Renal cortex interstitium (tissue), 11 donors: ENCODE measurements at regions not wholly inside any gene's neighbourhood (a gene's known extent, or its start where the extent isn't known, plus 50 kb on each side); places are given as distances from the start of the nearest gene placed in this dataset.

Source experiments
- DNase-seq, 11 donors: peaks; one replicate each; pipeline ENCODE4 v3.0.0-alpha.2; 2013; ENCODE audit warnings: low read depth in 9 of 11, low spot score in 4 of 11; ENCODE audit errors: extremely low read depth in 1 of 11

DNA sequence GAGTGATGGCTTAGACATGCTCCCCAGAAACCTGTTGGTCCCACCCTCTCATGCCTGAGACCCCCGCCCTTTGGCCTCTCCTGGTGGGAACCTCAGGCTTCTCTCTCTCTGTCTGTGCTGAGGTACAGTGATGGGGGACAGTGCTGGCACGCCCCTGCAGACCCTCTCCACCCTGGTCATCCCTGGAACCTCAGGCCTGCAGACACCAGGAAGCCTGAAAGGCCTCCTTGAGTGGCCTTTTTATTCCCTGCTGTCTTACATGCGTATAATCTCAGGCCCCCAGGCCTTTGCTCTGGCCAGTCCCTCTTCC, 78.5 kb upstream of the MAFB start:
- no peak for DNase-seq

DNA sequence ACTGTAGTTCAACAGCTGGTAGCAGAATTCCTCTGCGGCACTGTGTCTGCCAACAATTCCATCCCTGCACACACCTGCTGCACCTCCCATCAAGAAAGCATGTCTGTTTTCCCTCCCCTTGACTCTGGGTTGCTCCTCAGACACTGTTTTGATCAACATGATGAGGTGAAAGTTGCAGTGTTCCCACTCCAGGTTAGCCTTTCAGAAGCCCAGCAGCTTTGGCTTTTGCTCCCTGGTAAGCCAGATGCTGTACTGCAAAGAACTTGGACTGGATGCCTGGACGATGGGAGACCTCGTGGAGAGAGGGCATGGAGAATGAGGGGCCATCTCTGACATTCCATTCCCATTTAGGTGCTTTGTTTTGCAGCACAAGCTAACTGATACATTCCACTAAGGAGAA, 79.1 kb upstream of the MAFB start:
- no peak for DNase-seq

DNA sequence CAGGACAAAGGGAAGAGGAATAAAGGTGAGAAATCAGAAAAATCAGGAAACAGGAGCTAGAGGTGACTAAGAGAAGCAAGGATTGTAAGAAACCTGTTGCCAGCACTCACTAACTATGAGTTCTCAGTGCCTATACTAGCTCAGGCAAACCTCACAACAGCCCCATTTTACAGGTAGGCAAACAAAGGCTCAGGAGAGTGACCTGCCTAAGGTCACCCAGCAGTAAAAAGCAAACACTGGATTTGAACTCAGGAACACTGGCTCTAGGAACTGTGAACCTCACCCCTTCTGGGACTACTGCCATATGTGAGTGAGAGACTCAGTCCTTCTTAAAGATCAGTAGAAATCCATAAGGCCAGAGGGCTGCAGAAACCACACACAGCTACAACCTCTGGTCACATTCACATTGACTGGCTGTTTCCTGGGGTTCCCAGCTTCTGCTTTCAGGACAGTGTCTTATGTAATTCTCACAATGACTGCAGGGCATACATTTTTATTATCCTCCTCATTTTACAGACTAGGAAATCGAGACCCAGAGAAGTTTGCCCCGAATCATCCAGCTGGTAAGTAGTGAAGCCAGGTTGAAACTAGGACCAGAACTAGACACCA, 80.7 kb upstream of the MAFB start:
- no peak for DNase-seq

DNA sequence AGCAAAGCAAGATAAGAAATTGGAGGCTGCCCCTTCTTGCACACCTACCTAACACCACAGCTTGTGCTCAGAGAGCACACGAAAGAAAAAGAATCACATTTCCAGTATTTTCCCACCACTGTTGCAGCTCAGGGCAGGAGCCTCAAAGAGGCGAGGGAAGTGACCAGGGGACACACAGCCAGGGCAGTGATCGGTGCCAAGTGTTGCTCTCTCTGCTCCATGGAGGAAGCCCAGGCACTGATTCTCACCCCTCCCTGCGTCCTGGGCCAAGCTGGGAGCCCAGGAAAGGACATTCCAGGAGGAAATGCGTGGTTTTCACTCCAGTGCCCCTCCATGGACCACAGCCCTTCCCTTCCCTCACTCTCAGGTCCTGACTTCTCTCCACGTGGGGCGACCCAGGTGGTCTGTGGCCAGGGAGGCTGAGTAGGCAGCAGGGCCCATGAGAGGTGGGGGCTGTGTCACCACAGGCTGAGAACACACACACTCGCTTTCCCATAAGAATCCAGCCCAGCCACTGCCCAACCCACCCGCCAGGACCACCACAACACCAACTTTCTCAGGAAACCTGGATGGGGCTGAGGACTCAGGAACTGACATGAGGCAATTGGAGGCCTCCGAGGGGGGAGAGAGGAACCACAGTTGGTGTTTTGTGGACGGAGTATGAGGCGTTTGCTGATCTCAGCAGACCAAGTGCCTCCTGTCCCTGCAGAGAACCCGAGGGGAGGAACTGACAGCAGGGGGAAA, 81.7 kb upstream of the MAFB start:
- no peak for DNase-seq

DNA sequence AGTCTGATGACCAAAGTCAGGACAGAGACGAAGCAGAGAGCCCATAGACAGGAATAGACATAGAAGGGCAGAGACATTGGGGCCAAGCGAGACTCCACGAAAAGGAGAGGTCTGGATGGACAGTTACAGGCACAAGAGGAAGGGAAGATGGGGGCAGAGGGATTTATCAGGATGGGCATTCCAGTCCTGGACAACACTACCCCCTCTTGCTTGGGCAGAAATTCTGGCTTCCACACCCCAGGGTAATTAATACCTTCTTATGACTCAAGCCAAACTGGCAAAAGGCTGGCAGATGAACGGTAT, 82.2 kb upstream of the MAFB start:
- DNase-seq = no peak

DNA sequence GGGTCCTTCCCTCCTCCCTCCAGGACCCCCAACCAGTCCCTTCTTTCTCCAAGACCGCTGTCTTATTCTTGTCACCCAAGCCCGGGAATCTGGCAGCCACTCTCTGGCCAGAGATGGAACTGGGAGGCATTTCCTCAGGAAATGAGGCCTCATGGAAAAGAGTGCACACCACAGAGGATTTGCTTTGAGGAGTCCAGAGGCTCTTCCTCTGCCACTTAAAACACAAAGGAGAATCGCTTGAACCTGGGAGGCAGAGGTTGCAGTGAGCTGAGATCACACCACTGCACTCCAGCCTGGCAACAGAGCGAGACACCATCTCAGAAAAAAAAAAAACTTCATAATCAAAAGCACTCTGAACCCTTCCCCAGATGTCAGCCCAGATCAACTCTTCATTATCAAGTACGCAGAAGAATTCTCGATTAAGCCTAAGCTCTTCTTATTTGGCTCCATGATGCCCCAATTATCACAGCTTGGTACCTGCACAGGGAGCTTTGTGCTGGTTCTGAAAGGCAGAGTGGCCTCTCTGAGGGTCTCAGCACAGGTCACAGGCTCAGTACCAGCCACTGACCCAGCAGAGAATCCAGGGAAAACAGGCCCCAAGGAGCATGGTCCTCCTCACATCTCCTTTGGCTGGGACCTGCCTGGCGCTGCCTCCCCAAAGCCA, 82.9 kb upstream of the MAFB start:
- no peak for DNase-seq

DNA sequence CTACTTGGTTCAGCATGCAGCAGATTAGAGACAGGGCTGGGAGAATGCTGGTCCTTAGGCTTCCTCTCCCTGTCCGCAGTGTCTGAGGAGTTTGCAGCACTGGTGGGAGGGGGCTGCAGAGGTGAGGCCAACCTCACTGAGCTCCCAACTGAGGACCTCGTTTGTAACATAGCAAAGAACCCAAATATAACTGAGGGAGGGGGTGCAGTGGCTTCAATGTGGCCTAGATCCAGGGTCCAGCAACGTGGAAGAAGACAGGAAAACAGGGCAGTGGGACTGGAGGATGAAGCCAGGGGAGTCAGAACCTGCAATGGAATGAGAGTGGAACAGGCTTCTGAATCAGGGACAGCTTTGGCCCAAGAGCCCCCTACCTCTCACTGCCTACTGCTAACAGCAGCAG, 84.3 kb upstream of the MAFB start:
- DNase-seq = no peak

DNA sequence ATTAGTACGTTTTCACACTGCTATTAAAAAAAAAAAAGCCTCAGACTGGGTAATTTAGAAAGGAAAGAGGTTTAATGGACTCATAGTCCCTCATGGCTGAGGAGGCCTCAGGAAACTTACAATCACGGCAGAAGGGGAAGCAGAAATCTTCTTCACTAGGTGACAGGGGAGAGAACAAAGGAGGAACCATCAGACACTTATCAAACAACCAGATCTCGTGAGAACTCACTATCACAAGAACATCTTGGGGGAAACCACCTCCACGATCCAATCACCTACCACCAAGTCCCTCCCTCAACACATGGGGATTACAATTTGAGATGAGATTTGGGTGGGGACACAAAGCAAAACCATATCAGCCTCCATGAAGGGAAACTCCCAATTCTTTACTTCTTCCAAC, 85.2 kb upstream of the MAFB start:
- DNase-seq = no peak

DNA sequence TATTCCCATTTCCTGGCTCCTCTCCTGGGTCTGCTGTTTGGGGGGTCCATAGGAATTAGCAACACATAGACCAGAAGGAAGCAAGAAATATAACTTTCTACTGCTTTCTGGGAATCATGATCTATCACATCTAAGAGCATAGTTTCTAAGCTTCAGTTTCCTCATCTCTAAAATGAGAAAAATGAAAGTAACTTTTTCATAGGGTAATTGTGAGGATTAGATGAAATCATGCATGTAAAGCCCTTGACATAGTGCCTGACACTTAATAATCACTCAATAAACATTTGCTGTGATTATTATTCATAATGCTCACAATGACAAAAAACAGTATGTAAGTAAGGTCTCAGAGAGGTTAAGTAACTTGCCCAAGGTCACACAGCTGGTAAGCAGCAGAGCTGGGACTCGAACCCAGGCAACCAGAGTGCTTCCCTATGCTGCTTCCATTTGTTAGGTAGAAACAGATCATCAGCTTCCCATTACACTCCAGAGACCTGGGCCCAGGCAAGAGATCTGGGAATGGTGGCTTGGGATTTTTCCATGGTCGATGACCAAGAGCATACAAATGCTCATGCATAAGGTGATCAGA, 86.6 kb upstream of the MAFB start:
- DNase-seq = no peak

DNA sequence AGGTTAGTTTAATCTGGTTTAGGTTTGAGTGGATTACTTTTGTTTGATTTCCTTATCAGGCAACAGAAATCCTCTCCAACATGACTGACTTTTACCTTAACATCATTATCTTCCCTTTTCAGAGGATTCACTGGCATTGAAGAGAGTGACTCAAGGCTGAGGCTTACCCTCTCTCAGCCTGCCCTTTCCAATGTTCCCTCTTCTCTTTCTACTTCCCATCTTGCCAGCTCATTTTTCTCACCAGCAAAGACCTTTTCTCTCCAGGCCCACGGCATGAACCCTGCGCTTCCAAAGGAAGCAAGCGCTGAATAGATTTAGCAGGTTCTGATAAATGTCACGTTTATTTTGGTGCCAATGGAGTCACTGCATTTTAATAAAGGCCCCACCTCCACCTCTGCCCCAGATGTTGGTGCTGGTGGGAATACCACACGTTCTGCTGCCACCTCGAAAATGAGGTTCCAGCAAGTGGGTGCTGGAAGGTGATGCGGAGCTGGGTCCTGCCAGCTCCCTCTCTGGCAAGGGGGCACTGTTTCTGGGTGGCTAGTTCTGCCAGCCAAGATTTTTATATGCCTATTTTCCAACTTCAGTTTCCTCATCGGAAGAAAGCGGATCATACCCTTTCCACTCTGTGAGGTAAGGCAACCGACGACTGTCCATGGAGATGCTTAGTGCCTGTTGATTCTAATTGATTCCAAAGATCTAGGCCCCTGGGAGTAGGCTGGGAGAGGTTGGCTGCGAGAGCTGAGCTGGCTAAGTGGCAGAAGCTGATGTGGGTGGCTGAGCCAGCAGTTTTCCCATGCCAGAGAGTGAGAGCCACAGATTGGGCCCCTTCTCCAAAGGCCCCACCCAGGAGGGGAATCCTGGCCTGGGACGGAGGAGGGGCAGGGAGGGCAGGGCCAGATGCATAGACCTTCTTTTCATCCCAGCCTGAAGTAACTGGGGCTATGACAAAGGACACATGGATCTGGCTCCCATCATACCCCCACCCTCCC, 87.7 kb upstream of the MAFB start:
- no peak for DNase-seq

DNA sequence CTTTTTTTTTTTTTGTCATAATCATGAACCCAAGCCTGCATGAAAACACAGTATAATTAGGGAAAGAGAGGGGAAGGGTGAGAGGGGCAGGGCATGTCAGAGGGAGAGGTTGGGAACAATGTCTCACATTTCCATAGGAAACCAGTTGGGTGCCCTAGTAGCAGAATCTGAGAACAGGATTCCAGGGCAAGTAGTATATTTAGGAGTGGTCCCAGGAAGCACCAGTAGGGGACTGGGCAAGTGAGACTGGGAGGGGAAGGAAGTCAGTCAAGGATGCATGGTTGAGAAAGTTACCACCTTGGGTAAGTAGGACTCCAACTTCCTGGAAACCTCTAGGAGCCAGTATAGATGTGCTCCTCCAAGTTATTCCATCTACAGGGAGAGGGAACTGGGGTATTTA, 88.6 kb upstream of the MAFB start:
- no peak for DNase-seq

DNA sequence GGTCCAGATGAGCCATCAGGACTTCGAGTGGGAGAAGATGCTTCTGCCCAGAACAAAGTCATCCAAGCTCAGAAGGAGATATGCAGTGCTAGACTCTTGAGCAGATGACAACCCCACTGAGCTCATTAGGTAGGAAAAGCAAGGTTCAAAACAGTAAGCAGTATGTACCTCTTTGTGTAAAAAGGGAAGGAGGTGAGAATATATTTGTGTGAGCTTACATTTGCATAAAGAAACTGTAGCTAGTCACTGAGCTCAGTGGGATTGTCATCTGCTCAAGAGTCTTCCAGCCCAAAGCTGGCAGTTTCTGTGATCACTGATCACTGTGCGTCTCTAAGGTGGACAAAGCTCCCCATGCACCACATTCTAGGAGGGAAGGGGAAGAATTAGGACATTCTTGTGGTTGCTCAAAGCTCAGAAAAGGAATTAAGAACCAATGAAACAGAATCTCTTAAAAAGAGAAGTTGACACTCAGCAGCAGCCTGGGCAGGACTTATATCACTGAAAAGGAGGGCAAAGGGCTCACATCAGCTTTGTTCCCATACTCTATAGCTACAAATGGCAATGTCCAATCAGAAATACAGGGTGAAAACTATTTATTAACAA, 90.0 kb upstream of the MAFB start:
- DNase-seq = no peak

DNA sequence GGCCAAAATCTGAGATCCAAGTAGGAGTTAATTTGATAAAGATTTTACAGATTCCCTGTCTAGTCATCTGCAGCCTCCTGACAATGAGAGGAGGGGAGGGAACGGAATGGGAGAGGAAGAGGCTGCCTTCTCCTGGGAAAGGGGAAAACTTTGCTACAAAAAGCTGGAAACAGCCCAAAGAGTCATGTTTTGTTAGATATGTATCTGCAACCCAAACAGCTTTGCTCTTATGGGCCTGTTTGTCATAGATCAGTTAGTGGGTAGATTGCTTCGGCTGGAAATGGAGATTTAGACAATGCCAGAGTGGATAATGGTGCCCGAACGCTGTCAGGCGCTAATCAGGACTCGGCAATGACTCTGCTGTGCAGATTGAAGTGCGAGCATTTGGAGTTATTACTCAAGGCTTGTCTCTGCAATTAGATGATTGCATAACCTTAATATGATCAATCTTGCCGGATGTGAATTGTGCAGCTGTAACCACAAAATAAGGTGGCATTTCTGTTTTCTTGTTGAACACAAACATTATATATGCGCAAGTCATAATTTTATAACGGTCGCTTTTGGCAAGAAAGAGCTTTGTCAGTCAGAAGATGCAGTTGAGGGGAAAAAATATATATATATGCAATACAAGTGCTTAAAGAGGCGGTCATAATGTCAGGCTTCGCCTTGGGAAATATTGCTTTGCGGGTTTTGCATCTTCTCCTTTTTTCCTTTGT, 92.4 kb upstream of the MAFB start:
- no peak for DNase-seq

DNA sequence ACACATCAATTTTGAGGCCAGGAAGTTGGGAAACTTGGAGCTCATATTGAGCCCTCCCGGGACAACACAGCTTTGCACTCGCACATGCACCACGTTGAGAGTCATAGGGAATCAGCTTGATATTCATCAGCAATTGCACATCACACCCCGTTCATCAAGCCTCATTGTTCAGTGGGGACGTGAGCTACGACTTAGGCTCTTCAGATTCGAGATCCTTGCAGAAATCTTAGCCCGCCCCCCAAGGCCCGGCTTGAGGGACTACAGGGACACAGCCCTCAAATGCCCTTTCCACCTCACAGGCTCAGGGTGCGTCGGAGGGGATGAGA, 93.0 kb upstream of the MAFB start:
- DNase-seq = no peak

DNA sequence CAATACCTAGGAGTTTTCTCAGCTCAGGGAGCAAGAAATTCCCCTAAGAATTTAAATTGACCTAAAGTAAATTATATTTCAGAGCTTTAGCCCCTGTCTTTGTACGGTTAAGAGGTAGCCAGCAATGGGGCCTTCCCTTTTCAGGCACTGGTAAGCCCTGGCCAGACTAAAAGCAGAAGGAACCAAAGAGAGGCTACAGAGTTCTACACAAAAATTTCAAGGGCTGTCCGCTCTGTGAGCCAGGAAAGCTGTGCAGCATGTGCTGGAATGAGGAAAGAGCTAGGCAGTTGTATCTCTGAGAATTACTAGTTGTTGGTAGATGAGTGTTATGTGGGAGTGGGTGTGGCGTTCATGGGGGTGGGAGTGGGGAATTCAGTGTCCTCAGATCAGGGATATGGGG, 96.3 kb upstream of the MAFB start:
- no peak for DNase-seq

DNA sequence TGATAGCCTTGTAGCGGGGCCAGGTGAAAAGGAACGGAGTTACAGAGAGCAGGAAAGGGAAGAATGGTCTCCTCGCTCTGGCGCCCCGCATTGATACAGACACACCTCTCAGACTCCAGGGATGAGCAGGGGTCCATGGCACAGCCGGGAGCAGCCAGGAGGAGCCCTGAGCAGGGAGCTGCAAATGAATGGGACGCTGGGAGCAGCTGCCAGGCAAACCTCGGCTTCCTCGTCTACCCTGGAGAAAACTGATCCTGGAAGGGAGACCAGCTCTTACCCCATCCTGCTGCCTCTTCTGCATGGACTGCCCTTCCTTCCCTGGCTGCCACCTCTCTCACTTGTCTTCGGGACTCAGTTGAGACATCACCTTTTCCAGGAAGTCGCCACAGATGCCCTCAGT, 97.3 kb upstream of the MAFB start:
- no peak for DNase-seq

DNA sequence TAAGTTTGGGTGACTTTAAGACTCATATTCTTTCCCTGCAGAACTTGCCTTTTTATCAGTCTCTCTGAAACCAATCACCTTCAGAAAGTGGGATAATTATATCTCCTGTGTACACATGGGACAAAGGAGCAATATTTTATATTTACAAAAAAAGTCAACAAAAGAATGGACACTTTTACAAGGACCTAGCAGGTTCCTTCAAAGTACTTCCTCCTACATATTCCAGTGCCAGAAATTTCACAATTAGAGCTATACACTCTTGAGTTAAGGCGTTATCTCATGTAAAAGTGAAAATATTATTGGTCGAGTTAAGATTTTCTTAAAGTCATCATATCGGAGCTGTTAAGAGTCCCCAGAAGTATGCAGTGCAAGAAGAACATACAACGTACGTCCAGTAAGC, 98.9 kb upstream of the MAFB start:
- DNase-seq = no peak

DNA sequence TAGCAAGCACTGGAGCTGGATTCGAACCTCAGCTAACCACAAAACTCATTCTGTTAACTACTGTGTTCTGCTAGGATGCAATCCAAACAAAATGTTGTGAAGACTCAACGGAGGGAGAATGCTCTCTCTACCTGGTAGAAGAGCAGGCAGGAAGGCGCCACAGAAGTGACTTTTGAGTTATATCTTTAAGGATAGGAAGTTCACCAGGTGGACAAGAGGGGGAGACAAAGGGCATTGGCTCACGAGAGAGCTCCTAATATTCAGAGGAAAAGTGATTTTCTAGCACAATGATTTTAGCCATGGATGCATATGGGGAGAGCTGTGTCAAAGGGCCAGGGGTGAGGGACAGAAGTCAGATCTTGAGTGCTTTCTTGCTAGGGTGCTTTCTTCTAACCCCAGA, 108.4 kb upstream of the MAFB start:
- peak in 1 of 11 donors; percentile 22 for DNase-seq

DNA sequence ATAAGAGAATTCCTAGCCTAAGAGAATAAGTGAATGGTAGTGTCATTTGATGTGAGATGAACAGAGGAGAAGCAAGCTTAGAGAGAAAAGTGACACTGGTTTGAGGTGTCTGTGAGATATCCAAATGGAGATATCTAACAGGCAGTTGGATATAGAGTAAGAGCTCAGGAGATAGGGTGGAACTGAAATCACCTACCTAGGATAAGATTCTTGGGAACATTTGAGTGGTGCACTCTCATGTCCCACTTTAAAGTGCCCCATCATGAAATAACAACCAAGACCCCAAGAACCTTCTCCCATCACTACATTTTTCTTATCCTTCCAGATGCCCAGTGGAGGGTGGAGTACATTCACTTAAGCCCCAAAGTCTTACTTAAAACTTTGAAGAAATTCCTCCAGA, 109.0 kb upstream of the MAFB start:
- DNase-seq = no peak
